ENCODE measurements at regions not wholly inside any gene's neighbourhood (a gene's known extent, or its start where the extent isn't known, plus 50 kb on each side); places are given as distances from the start of the nearest gene placed in this dataset.
"Not testable (repeated sequence)": the region's sequence is repeated elsewhere in the genome, so short reads cannot be mapped to it uniquely, and the experiment has no call there.

- DNase-seq (ENCODE audit: low spot score) = no peak
Measured at GRCh38 chr3:3902161-3902560, 102.9 kb downstream of the LRRN1 start.

DNA sequence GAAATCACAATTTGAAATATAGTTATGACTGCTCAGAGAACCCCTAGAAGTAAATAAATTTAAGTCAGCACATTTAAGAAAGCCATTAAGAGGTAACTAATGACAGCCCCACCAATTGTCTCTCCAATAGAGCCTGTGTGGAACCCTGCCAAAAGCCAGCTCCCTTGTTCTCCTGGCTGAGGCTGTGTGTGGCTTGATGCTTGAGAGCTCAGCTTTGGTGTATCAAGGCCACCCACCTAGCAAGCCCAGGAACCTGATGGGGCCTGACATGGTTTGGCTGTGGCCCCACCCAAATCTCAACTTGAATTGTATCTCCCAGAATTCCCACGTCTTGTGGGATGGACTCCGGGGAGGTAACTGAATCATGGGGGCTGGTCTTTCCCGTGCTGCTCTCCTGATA lies 106.9 kb downstream of the LRRN1 start:
- no peak for DNase-seq (ENCODE audit: low spot score)

DNA sequence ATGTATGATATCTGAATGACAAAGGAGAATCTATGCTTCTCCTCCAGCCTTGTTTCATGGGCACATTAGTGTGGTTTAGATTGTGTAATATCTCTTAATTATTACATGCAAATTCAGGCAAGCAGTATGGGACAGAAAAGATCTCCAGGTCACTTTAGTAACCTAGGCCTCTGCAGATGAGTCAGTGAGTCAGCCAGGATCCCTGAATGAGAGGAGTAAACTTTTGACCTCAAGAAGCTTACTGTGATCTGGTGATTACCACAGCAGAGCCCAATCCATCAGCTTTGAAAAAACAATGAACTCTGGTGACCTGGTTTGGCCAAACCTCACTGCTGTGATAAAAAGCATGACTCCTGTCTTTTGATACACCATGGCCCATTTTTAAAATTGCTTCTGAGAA lies 107.8 kb downstream of the LRRN1 start:
- DNase-seq (ENCODE audit: low spot score) = no peak

GRCh38 chr3:3918763-3919162 lies 119.5 kb downstream of the LRRN1 start:
- no peak for DNase-seq (ENCODE audit: low spot score)

- DNase-seq (ENCODE audit: low spot score) = no peak
Measured at GRCh38 chr3:3919316-3919715, 120.1 kb downstream of the LRRN1 start.

DNA sequence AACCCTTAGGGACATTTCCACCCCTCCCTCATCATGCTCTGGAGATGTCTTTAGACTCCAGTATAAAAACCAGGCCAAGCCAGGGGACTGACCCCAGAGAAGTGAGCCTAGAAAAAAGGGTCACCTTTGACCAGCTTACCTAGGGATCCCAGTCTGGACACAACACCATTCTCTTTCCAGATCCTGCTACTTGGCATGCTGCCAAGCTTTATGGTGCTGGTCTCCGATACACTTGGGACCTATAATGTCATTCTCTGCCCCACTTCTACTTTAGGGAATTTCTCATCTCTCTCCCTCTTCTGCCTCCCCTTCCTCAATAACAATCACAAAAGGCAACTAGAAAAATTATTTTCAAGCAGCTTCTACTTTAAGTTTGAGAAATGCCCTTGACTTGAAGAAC lies 124.4 kb downstream of the LRRN1 start:
- DNase-seq (ENCODE audit: low spot score) = no peak

GRCh38 chr3:3927198-3927597 lies 128.0 kb downstream of the LRRN1 start:
- DNase-seq (ENCODE audit: low spot score) = no peak

GRCh38 chr3:3927965-3928364 lies 128.7 kb downstream of the LRRN1 start:
- no peak for DNase-seq (ENCODE audit: low spot score)

GRCh38 chr3:3941380-3941779 lies 142.1 kb downstream of the LRRN1 start:
- not testable (repeated sequence) for DNase-seq (ENCODE audit: low spot score)

- no peak for DNase-seq (ENCODE audit: low spot score)
Measured at GRCh38 chr3:3951071-3951470, 151.8 kb downstream of the LRRN1 start.

- DNase-seq (ENCODE audit: low spot score) = no peak
Measured at GRCh38 chr3:3951501-3951900, 152.3 kb downstream of the LRRN1 start.

GRCh38 chr3:3962867-3963266 lies 163.6 kb downstream of the LRRN1 start:
- DNase-seq (ENCODE audit: low spot score) = not testable (repeated sequence)

GRCh38 chr3:3984053-3984452 lies 184.8 kb downstream of the LRRN1 start:
- DNase-seq (ENCODE audit: low spot score) = no peak

DNA sequence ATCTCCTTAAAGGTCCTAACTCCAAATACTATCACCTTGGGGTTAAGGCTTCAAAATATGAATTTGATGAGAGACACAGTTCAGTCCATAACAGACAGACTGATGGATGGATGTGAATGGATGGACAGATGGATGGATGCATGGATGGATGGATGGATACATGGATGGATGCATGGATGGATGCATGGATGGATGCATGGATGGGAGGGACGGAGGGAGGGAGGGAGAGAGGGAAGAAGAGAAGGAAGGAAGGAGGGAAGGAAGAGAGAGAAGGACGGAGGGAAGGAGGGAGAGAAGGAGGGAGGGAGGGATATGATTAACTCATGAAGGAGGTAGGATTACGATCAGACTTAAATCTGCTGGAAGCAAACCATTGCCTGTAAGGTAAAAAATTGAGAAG lies 192.4 kb downstream of the LRRN1 start:
- DNase-seq (ENCODE audit: low spot score) = no peak

- DNase-seq (ENCODE audit: low spot score) = no peak
Measured at GRCh38 chr3:3992312-3992874, 193.2 kb downstream of the LRRN1 start.

- DNase-seq (ENCODE audit: low spot score) = peak; percentile 18
Measured at GRCh38 chr3:3998140-3998922, 199.1 kb downstream of the LRRN1 start.

- DNase-seq (ENCODE audit: low spot score) = not testable (repeated sequence)
Measured at GRCh38 chr3:3999340-3999739, 200.1 kb downstream of the LRRN1 start.

DNA sequence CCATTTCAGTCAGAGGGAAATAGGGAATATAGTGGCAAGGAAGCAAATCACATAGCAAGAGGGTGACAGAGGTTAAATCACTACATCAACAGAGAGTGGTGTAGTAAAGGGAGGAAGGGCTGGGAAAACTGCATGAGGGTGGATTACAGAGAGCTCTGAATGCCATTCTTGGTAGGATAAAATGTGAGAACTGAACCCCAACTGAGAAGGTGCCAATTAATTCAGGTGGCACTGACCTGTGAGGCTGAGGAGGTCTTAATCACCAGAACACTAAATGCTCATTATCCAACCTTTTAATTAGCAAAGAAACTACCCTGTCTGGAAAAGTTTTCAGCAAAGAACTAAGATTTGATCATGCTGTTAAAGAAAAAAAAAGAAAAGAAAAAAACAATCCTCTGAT lies 202.7 kb downstream of the LRRN1 start:
- no peak for DNase-seq (ENCODE audit: low spot score)

DNA sequence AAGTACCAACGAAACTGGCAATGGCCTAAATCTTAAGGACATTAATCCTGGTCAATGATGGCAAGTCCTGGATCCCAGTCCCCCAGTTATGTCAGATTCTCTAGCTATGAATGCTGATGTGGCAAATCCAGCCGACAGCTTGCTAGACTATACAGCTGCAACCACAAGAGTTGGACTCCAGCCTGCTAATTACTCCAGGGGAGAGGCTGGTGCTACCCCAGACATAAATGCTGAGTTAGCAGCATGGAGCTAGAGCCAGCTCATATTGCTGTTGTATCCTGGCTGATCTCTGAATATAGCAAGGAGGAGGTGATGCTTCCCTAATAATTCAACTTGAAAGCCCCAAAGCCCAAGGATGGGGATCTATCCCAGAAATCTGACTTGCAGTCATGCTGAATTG lies 207.1 kb downstream of the LRRN1 start:
- DNase-seq (ENCODE audit: low spot score) = no peak

- DNase-seq (ENCODE audit: low spot score) = no peak
Measured at GRCh38 chr3:4008205-4008604, 209.0 kb downstream of the LRRN1 start.

- no peak for DNase-seq (ENCODE audit: low spot score)
Measured at GRCh38 chr3:4011166-4011565, 211.9 kb downstream of the LRRN1 start.

DNA sequence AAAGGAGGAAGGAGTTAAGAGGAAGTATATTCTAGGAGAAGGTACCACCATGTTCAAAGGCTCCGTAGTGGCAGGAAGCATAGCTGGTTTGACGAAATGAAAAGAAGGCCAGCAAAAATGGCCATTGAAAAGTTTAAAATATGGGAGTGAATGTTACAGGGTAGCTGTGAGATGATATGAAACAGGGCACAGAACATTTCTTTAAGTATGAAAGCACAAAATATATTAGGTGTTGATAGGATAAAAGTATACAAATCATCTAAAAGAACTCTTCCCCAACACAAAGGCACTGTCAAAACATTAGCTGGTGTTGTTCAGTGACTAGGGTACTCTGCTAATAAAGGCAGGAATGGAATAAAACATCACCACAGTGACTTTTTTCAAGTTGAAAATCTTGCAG lies 216.2 kb downstream of the LRRN1 start:
- DNase-seq (ENCODE audit: low spot score) = no peak

DNA sequence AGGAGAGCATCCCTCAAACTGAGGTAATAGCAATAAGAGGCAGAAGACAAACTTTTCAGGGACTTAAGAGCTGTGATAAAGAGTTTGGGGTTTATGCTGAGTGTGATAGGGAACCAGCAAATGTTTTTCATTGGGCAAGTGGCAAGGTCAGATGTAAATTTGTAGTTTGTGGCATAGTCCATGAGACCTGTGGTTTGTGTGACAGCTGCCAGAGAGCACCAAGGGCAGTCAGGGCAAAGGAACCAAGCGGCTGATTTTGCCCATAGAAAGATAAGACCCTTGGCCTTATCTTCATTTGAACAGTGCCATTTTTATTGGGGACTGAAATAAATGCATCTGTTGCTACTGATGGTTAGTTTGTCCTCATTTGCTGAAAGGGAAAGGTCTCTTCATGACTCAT lies 220.3 kb downstream of the LRRN1 start:
- no peak for DNase-seq (ENCODE audit: low spot score)

DNA sequence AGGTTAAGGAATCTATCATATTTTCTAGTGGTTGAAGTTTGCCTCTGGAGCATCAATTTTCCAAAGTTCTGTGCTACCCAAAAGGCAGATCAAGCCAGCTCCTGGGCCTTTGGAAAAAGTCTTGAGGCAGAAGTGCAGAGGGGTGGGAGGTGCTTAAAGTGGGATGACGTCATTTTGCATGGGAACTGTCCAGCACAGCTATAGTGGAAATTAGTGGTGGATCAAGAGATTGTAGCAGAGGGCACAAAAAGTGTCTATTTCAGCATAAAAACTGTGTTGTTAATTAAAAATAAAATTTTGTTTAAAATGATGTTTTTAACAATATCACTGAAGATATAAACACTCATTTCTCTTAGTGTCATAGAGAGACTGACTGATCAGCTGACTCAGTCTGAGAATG lies 221.9 kb downstream of the LRRN1 start:
- DNase-seq (ENCODE audit: low spot score) = no peak
